Pulmonary artery endothelial cell (primary cell): ENCODE measurements at regions not wholly inside any gene's neighbourhood (a gene's known extent, or its start where the extent isn't known, plus 50 kb on each side); places are given as distances from the start of the nearest gene placed in this dataset.

ENCODE experiments used
- DNase-seq: peaks from one replicate; pipeline ENCODE4 v3.0.0-alpha.2; 2011; ENCODE audit warnings: low read depth, low spot score

DNA sequence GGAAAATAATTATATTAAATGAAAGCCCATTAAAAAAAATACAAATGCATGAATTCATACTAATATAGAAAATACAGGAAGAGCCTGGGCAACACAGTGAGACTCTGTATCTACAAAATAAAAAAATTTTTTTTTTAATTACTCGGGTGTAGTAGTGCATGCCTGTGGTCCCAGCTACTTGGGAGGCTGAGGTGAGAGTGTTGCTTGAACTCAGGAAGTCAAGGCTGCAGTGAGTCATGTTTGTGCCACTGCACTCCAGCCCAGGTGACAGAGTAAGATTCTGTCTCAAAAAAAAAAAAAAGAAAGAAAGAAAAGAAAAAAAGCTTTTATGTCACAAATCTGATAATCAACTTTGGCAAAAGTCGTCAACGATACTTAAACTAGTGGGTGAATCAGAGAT is 80.6 kb upstream of the PLEKHA5 start:
- no peak for DNase-seq

- DNase-seq = no peak
Observed at GRCh38 chr12:19052689-19053088, 76.8 kb upstream of the PLEKHA5 start.

- DNase-seq = no peak
Observed at GRCh38 chr12:19053218-19053617, 76.3 kb upstream of the PLEKHA5 start.

DNA sequence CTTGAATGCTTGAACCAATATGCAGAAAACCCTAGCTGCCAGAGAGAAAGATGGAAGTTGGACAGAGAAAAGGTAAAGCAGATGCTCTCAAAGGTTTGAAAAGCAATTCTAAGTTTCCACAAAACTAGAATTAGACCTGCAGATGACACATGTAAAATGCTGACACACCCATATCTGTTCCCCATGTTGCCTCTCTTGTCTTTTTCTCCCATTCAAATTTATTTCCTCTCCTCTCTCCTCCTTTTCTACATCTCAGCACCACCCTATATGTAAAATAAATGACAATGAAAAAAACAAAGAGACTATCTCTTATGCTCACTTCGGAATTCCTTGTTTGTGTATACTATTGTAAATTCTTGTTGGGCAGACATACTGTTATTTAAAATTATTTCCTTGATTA is 75.5 kb upstream of the PLEKHA5 start:
- DNase-seq = no peak

GRCh38 chr12:19055589-19055988 is 73.9 kb upstream of the PLEKHA5 start:
- DNase-seq = no peak

GRCh38 chr12:19058235-19059021 is 71.1 kb upstream of the PLEKHA5 start:
- DNase-seq = no peak

DNA sequence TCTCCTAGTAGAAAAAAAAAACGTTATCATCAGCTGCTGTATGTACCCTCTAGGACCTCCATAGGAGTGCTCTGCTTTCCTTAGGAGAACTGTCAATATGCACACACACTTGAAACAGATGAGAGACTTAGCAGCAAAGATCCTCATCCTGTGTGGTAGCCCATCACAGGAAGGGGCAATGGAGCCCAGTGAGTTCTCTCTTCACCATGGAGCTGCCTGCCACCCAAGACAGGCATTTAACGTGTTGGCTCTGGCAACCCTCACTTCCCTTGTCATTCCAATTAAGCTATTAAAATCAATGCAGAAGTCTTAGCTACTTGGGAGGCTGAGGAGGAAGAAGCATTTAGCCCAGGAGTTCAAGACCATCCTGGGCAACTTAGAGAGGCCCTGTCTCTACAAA is 64.8 kb upstream of the PLEKHA5 start:
- no peak for DNase-seq

DNA sequence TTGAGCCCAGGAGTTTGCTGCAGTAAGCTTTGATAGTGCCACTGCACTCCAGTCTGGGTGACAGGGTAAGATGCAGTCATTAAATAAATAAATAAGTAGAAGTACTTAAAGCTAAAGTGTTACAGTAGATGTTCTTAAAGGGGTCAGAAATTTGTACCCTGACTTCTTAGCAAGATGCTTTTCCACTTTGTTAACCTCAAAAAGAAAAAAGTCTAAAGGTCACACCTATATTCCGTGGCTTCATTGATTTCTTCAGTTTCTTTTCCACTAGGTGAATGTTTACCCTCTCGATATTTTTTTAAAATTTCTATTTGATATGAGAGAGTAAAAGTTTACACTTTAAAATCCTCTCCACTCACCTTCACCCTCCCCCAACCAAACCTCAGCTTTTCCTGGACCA is 64.3 kb upstream of the PLEKHA5 start:
- no peak for DNase-seq

DNA sequence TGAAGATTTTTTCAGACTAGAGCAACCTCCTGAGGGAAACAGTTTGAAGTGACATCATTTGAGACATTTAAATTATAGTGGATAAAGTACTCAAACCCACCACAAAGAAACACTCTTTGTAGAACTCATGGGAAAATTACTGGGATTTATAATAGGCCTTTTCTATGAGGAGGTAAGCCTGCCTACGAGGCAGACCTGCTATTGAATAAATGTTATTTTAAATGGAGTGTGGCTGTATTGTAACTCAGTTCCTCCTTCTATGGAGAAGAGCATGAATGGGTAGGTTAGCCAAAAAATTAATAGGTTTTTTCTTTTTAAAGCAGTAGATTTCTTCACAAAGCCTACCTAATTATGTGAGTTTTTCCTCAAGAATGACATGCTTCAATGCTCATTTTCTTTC is 63.7 kb upstream of the PLEKHA5 start:
- DNase-seq = no peak

DNA sequence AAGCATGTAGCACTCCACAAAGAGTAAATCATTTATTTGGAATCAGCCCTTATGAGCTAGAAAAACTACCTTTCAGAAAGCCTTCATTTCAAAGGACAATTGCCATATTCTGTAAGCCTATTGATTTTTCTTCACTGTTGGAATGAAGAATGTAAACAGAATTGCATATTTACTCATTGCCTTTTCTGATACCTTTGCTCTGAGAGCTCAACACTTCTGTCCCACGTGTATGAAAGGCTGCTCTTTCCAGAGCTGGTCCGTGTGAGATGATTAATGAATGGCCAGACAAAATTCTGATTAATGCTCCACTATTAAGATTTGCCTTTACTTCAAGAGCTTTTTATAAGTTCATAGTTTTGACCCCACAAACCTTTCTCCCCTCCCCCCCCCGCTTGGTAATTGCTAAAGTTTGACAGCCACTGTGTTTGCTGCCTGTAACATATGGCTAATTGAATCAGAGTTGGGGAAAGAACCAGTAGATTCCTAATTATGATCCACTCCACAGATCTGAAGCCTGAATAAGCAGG is 63.0 kb upstream of the PLEKHA5 start:
- no peak for DNase-seq

GRCh38 chr12:19068137-19068536 is 61.4 kb upstream of the PLEKHA5 start:
- DNase-seq = no peak

GRCh38 chr12:19070341-19070740 is 59.2 kb upstream of the PLEKHA5 start:
- DNase-seq = no peak

DNA sequence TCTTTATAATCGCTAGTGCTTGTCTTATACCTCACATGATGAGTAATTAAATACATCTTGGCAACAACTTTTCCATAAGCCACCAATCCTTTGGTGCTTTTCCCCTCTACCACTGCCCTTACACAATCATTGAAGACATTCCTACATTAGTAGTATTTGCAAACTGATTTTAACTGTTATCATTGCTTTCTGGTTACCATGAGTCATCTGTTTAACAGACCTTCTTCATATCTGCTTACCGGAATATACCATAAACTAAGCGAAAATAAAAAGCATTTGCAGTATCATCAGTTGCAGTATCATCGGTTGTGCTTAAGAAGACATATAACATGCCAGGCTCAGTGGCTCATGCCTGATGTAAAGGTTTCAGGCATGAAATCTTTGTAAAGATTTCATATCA is 54.8 kb upstream of the PLEKHA5 start:
- no peak for DNase-seq

- no peak for DNase-seq
Observed at GRCh38 chr12:19075711-19076340, 53.7 kb upstream of the PLEKHA5 start.
